GM12874 (cell line): ENCODE measurements at regions not wholly inside any gene's neighbourhood (a gene's known extent, or its start where the extent isn't known, plus 50 kb on each side); places are given as distances from the start of the nearest gene placed in this dataset.

ENCODE experiments used
- CTCF ChIP-seq: IDR thresholded peaks from 2 replicates; pipeline ENCODE4 v1.5.1; 2011; ENCODE audit warnings: low read depth, mild to moderate bottlenecking, control low read depth, low read length, moderate library complexity; ENCODE audit not compliant: insufficient read depth

DNA sequence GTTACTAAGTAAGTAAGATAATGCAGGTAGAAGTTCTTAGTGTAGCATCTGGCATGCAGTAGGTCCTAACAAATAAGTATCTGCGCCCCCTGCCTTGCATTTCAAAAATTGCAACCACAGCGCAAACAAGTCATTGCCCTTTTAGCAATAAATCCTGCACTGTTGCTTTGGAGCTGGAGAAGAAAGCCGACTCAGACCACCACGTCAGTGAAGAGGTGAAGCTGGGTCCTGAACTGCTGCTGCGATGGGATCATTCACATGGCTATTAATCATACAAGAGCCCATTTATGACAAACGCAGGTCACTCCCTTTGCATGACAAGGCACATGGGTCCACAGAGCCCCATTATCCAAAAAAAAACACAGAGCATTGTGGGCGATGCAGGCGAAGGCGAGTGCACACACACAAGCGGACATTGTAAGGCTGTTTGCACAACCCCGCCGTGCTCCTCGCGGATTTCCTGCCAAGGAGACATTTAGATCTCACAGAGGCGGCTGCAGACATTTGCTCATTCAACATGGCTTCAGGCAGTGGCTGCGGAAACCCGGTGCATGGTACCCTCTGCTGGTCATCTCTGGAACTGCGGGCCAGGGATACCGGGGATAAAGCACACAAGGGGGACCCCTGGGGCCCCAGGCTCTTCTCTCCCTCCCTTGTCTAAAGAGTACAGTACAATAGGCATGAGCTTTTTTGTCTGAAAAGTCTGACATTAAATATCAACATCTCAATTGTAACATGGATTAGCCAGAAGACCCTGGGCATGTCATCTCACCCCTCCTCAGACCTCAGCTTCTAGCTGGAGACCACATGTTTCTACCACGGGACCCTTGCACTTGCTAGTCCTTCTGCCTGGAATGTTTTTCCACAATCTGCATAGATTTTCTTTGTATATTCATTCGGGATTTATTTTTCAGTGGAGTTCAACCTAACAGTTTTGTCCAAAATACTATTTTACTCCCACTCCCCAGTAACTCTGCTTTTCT, 56.7 kb downstream of the CYRIA start:
- TF ChIP-seq CTCF = peak; percentile 98

DNA sequence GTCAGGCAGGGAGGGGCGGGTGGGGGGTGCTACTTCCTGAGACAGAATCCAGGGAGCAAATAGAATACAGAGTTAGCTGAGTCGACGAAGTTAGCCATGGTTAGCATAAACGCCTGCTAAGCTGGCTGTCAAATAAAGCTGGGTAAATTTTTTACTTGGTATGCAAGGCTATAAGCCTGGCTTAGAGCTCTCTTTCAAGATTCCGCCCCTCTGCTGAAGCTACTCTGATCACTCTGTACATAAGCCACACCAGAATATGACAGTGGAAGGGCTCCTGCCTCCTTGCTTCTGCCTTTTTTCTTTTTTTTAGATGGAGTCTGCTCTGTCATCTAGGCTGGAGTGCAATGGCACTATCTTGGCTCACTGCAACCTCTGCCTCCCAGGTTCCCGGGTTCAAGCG, 58.3 kb downstream of the CYRIA start:
- TF ChIP-seq CTCF = no peak

DNA sequence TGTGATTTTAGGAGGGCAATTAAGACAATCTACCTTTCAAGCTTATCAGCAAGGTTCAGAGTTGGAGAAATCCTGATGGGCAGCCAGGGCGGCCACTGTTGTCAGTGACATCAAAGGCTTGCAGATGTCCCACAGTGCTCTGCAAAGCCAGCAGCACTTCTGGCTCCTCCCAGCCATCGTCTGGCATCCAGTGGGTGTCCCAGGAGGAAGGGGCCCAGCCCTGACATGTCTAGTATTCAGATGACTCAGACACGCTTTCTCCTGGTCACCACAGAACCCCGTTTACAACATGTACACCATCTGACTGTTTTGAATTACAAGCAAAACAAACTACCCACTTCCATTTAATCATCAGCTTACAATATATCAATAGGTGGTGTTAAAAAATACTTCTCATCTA, 61.4 kb downstream of the CYRIA start:
- no peak for TF ChIP-seq CTCF

DNA sequence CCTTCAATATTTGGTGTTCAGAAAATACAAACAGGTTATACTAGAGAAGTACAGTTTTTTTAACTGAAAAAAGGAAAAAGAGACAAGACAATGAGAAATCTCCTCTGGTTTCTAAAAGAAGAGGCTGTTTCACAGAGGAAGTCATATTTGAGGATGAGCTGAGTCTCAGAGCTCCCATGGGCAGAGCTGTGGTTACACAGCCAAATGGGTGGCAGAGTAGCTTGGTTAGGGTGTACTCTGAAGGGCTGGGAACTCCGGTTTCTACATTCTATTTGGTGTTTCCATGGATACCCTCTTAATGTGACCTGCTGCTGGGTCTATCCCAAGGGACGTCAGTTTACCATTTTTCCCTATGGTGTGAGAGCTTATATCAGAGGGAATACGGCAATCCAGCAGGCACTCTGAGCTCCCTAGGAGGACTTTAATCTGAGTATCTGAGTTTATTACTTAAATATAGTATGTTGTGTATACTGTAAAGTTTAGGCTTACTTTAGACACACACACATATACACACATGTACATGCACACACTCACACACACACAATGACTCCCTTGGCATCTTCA, 74.2 kb downstream of the CYRIA start:
- TF ChIP-seq CTCF = no peak

GRCh38 chr2:16589465-16589864, 76.2 kb downstream of the CYRIA start:
- TF ChIP-seq CTCF = no peak

DNA sequence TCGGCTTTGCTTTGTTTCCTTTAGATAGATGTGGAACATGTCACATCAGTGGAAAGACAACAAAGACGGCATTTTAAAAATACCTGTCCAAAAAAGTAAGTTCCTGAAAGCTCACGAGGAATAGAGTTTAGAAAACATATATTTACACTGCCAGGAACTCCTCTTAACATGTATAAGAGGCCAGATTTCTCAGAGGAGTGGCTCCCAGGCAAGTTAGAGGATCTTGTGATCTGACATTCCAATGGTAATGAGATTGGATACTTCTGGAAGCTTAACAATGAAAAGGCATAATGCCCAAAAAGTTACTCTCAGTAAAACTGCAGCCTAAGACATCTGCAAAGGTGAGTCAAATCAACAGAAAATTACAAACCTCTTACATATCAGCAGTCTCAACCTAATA, 77.1 kb downstream of the CYRIA start:
- no peak for TF ChIP-seq CTCF

GRCh38 chr2:16587601-16588000, 78.0 kb downstream of the CYRIA start:
- TF ChIP-seq CTCF = no peak
